ENCODE measurements at regions not wholly inside any gene's neighbourhood (a gene's known extent, or its start where the extent isn't known, plus 50 kb on each side); places are given as distances from the start of the nearest gene placed in this dataset.

- TF ChIP-seq EZH2phosphoT487 (IDR thresholded peaks at IDR 0.05) (no peak), EZH2 (IDR thresholded peaks at IDR 0.05) (no peak)
Measured at GRCh38 chr9:30178610-30179009, 2205.8 kb upstream of the ACO1 start.

All from neural progenitor cell (in vitro differentiated cells).